ENCODE measurements at regions not wholly inside any gene's neighbourhood (a gene's known extent, or its start where the extent isn't known, plus 50 kb on each side); places are given as distances from the start of the nearest gene placed in this dataset.
"Not testable (repeated sequence)": the region's sequence is repeated elsewhere in the genome, so short reads cannot be mapped to it uniquely, and the experiment has no call there.

- TF ChIP-seq POLR2A, CTCF (IDR thresholded peaks at IDR 0.05): not testable (repeated sequence)
Measured at GRCh38 chr7:153766926-153767325, 285.3 kb upstream of the DPP6 start.
